GM18870 (cell line): ENCODE measurements at regions not wholly inside any gene's neighbourhood (a gene's known extent, or its start where the extent isn't known, plus 50 kb on each side); places are given as distances from the start of the nearest gene placed in this dataset.

Source experiments
- ATAC-seq: cut with Tn5 transposase; IDR thresholded peaks from one replicate; pipeline ENCODE4 v1.9.1; 2021; ENCODE audit warnings: moderate library complexity; ENCODE audit not compliant: unreplicated experiment

DNA sequence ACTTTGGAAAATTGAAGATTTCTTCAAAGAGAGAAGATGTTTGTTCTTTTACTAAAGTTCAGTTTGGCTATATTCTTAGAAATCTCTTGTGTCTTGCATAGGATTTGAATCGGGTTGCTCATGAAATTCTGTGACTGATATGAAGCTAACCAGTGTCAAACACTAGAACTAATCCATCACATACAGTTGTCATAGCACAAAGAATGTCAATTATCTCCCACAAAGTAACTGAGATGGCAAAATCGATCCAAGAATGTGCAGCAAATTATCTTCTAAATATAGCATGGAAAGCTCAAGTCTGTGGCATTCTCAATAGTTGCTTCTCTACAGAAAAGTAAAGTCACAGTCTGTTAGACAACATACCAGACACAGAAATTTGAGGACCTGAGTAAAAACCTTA lies 768.1 kb upstream of the LRRN3 start:
- ATAC-seq, result no peak

DNA sequence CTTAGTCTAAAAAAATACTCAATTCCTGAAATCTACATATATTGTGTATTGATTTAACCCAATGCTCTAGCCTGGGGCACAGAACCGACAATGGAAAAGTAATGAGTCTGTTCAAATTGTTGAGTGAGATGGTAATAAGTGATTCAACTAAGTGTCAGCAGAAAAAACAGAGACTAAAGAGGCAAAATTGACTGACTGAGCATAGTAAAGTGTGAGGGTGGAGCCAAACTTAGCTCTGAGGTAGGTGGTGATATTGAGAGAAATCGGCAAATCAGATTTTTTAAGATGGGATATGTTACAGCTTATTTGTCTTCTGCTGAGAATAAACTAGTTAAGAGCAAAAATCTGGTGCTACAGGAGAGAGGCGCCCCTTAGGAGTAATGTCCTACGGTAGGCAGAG lies 764.0 kb upstream of the LRRN3 start:
- ATAC-seq, result no peak

DNA sequence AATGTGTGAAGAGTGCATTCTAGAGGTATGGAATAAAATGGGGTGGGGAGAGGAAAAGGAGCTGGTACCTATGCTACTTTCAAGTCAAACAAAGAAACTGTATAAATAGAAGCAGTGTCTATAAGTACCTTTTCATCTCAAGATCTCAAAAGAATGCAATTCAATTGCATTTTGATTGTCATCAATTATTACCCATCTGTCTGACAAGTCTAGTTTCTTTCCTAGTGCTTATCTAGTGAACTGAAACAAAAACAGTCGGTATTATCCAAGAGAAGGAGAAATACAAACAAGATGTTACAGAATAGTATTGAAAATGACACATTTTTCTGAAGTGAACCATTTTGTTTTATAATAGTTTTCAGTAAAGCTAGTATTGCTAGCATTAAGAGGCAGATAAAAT lies 754.5 kb upstream of the LRRN3 start:
- ATAC-seq, result no peak

DNA sequence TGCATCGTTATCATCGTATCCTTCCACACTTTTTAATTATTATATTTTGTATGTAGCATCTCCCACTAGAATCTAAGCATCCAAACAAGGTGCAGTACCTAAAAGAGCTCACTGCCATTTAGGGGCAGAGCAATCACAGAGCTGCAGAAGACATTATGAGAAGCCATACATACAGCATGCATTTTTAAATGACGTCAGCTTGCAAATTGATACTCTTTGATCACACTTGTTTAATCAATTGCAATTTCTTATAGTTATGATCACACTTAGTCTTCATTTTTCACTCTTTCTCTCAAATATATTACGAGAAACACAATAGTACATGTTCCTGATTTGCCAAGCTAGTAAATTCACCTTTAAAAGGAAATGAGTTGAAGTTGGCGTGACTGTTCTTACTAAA lies 753.3 kb upstream of the LRRN3 start:
- ATAC-seq, result no peak

GRCh38 chr7:110347081-110347480 lies 743.8 kb upstream of the LRRN3 start:
- ATAC-seq, result no peak

- ATAC-seq, result no peak
These were observed 734.5 kb upstream of the LRRN3 start for GRCh38 chr7:110356438-110356837.

GRCh38 chr7:110358028-110358427 lies 732.9 kb upstream of the LRRN3 start:
- ATAC-seq, result no peak

- ATAC-seq, result no peak
These were observed 719.2 kb upstream of the LRRN3 start for GRCh38 chr7:110371709-110372108.

- ATAC-seq, result no peak
These were observed 718.2 kb upstream of the LRRN3 start for GRCh38 chr7:110372685-110373084.

DNA sequence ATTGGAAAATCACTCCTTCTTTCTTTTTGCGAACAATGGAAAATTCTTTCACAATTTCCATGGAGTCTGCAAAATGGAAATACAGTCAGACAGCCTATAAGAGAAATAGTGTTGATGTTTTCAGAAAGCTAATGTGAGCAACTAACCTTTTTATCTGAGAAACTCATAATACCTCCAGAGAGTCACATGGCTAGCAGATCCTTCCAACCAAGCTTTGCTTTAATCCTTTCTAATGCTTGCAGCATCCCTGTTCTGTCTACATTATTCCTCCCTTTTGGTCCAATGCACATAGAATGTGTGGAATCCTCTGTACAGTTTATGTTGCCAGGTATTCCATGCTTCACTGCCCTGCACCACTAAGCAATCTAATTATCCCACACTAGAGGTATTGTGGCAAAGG lies 717.5 kb upstream of the LRRN3 start:
- no peak for ATAC-seq

DNA sequence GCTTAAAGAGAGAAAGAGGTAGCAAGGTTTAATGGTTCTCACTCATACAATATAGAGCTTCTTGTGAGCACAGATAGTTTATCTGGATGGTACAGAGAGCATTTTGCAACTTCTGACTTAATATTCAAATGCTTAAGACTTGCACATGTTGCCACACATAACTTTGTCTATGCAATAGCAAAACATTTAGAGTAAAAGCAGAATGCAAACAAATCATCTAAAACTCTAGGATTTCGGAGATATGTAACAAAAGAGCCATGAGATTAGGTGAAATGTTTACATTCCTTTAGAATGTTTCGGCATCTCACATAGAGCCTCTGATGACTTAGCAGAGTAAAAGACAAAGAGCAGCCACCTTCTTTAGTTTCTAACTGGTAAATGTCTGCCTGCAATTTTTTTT lies 717.1 kb upstream of the LRRN3 start:
- no peak for ATAC-seq

DNA sequence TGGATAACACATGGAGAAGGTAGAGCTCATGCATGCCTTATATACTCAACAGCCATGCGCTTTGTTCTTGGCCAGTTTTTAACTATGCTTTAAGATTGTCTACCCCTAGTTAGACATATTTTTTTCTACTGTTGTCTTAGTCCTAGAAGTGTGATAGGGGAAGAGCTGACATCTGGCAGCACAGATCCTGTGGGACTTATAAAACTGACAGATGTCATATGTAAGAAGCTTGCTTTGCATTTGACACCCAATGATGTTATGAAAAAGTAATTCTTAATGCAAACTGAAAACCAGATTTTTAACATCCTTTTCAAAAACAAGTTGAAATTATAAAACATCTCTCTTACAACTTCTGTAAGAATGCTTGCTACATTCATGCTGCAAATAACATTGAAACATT lies 715.9 kb upstream of the LRRN3 start:
- ATAC-seq, result no peak

GRCh38 chr7:110382736-110383135 lies 708.2 kb upstream of the LRRN3 start:
- ATAC-seq, result no peak

DNA sequence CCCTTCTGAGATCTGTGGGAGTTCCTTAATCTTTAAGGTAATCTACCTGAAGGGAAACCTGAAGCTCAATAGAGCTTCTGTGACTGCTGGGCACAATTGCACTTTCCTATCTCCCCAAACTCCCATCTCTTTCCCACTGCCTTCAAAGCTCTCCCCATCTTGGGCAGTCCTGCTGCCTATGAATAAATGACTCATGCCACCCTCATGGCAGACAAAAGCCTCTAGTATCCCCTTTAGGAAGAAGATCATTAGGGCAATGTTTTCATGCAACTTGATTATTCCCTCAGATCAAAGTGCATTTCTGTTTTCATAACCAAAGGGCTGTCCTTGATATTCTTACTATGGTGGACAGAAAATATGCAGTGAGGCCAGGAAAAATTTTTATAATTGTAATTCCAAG lies 704.9 kb upstream of the LRRN3 start:
- no peak for ATAC-seq

DNA sequence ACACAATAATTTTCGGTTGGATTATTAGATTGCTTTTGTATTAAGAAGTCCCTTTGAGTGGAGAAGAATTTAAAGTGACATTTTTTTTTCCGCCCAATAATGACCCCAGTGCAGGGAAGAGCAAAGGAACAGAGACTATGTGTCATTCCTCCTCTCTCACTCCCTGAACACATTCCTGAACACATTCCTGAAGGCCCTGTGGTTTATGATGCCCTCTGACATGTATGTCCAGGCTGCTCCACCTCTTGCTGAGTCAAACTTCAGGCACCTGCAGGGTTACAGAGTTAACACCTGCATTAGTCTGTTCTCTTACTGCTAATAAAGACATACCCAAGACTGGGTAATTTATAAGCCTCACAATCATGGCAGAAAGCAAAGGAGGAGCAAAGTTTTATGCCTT lies 704.0 kb upstream of the LRRN3 start:
- no peak for ATAC-seq

GRCh38 chr7:110387689-110388088 lies 703.2 kb upstream of the LRRN3 start:
- no peak for ATAC-seq

- no peak for ATAC-seq
These were observed 702.5 kb upstream of the LRRN3 start for GRCh38 chr7:110388457-110388856.

DNA sequence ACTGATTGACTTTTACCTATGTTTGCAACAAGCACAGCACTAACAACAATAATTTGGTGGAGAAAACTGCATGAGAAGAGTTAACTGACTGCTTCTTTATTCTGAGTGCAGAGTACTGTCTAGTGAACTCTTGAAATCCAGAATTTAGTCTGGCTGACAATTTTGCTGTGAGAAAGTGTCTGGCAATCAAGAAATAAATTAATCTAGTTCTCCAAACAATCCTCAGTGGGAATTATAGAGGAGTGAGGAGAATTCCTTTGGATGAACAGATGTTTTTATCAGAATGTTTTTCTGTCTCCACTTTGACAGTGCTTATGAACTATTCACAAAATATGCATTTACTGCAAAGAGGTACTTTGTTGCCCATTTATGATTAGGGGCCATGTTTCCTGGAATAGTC lies 694.9 kb upstream of the LRRN3 start:
- ATAC-seq, result no peak

GRCh38 chr7:110397927-110398660 lies 692.8 kb upstream of the LRRN3 start:
- ATAC-seq, result no peak

- ATAC-seq, result no peak
These were observed 691.5 kb upstream of the LRRN3 start for GRCh38 chr7:110399421-110399820.

- no peak for ATAC-seq
These were observed 690.5 kb upstream of the LRRN3 start for GRCh38 chr7:110400411-110400810.

DNA sequence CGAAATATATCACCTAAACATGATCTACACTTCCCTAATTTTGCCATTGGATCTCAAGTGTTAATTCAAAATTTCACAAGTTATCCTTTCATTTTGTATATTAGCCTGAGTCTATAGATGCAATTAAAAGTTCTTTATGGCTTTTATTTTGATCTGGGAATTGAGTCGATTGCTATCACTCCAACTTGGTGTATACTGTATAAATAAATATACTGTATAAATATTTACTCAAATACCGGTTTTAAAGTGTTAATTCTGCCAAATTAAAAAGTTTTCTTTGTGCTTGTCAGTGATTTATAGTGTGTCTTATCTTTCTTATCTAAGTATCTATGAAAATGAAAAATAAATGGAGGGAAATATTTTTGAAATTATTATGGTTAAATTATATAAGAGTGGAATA lies 683.7 kb upstream of the LRRN3 start:
- ATAC-seq, result no peak

DNA sequence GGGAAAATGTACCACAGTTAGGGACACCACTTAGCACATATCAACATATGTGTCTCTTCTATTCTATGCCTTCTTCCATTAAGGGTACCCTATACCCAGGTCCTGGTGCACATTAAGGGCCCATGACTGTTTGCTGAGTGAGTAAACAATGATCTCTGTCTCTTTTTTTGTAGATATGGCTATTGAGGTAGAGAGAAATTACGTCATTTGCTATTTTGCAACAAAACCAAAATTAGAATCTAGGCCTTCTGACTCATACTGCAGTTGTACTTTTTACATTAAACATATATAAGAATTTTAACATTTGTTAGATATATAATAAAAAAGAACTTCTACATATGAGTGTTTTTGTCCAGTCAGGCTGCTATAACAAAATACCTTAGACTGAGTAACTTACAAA lies 683.2 kb upstream of the LRRN3 start:
- no peak for ATAC-seq
